Esophagus squamous epithelium (tissue), 5 donors: ENCODE measurements at regions not wholly inside any gene's neighbourhood (a gene's known extent, or its start where the extent isn't known, plus 50 kb on each side); places are given as distances from the start of the nearest gene placed in this dataset.

Experiments used
- DNase-seq: peaks from one replicate; lab custom pipeline; 2025; lab: John Stamatoyannopoulos, UW
- H3K27ac ChIP-seq, 4 donors: fragments of 200-600 bp; sonication (generic); one replicate each; pipeline ENCODE4 v1.5.1; 2016 to 2019; ENCODE audit warnings: mild to moderate bottlenecking in 1 of 4
- H3K27me3 ChIP-seq, 4 donors: fragments of 200-600 bp; sonication (generic); 1 replicate in 3 of 4; 2 replicates in 1 of 4; pipeline versions ENCODE4 v1.5.1 to v1.6.0; 2017 to 2021; ENCODE audit warnings: antibody characterized with exemption in 1 of 4
- H3K36me3 ChIP-seq, 3 donors: fragments of 200-600 bp; sonication (generic); one replicate each; pipeline ENCODE4 v1.5.1; 2016 to 2019
- H3K4me1 ChIP-seq, 3 donors: fragments of 200-600 bp; sonication (generic); one replicate each; pipeline ENCODE4 v1.5.1; 2017 to 2019
- H3K4me3 ChIP-seq, 4 donors: fragments of 200-600 bp; sonication (generic); 1 replicate in 3 of 4; 2 replicates in 1 of 4; pipeline ENCODE4 v1.5.1; 2016 to 2019; ENCODE audit warnings: mild to moderate bottlenecking in 2 of 4, moderate library complexity in 1 of 4
- H3K9me3 ChIP-seq, 3 donors: fragments of 200-600 bp; sonication (generic); one replicate each; pipeline ENCODE4 v1.5.1; 2016 to 2019
- CTCF ChIP-seq, 6 experiments: fragments of 450-650 bp in 4 of 6; fragments of 200-600 bp in 2 of 6; sonication (generic) in 2 of 6; IDR thresholded peaks; one replicate each; pipeline ENCODE4 v1.5.1; 2016 to 2019; ENCODE audit warnings: antibody characterized with exemption in 6 of 6, mild to moderate bottlenecking in 4 of 6, moderate library complexity in 4 of 6
- POLR2A ChIP-seq, 4 donors: fragments of 450-650 bp; IDR thresholded peaks; one replicate each; pipeline ENCODE4 v1.6.1; 2017; ENCODE audit warnings: antibody characterized with exemption in 4 of 4, mild to moderate bottlenecking in 4 of 4, moderate library complexity in 3 of 4
- WGBS, 2 donors: methylation state at CpG; one replicate each; pipeline ENCODE4 v1.1.5; 2018; 5-methylcytosine and 5-hydroxymethylcytosine counted together
- intact Hi-C: fragments of 100-400 bp; cut with DNase I; formaldehyde crosslinking; loops from one replicate; pipeline ENCODE4 v1.15.0; 2022
- donor health status: DM: yes; HTN: yes; CAD: no.

- 77 to 78% methylated on average over 4 of the region's 4 CpGs for WGBS, 2 donors
- H3K9me3 ChIP-seq: no peaks in the 10 kb centered on the region
- peaks cover 5 to 21% (median 15%) of the 10 kb centered on the region in 3 donors for H3K4me1 ChIP-seq
- no peak overlapping the region for H3K4me3 ChIP-seq
- no peak for DNase-seq
- TF ChIP-seq POLR2A (IDR thresholded peaks at IDR 0.05) (no peak), CTCF (IDR thresholded peaks at IDR 0.05) (no peak)
- intact Hi-C loops: no loop called here
- no peaks in the 10 kb centered on the region for H3K36me3 ChIP-seq
- no peaks in the 10 kb centered on the region for H3K27me3 ChIP-seq
- H3K27ac ChIP-seq: no peak overlapping the region
Measured at GRCh38 chr15:31239409-31239808, 87.2 kb upstream of the KLF13 start.

GRCh38 chr15:31241888-31242522, 84.6 kb upstream of the KLF13 start:
- TF ChIP-seq CTCF (IDR thresholded peaks at IDR 0.05) (no peak), POLR2A (IDR thresholded peaks at IDR 0.05) (no peak)
- no peaks in the 10 kb centered on the region for H3K36me3 ChIP-seq
- no peaks in the 10 kb centered on the region for H3K9me3 ChIP-seq
- no peak for DNase-seq
- intact Hi-C loops: no loop called here
- no peaks in the 10 kb centered on the region for H3K27me3 ChIP-seq
- no peak overlapping the region for H3K27ac ChIP-seq
- no peak overlapping the region for H3K4me3 ChIP-seq
- 66 to 68% methylated on average over 6 to 8 of the region's 8 CpGs for WGBS, 2 donors
- peaks cover under 1 to 2% (median 1%) of the 10 kb centered on the region in 3 donors for H3K4me1 ChIP-seq

- Histone ChIP-seq H3K36me3 (no peaks in the 10 kb centered on the region), H3K27ac (no peak overlapping the region), H3K4me1 (no peaks in the 10 kb centered on the region), H3K9me3 (no peaks in the 10 kb centered on the region), H3K4me3 (no peak overlapping the region), H3K27me3 (no peaks in the 10 kb centered on the region)
- no peak for TF ChIP-seq CTCF (IDR thresholded peaks at IDR 0.05)
- no peak for TF ChIP-seq POLR2A (IDR thresholded peaks at IDR 0.05)
- intact Hi-C loops: no loop called here
- DNase-seq: no peak
- WGBS, 2 donors: 42 to 51% methylated on average over 3 of the region's 3 CpGs
Measured at GRCh38 chr15:31243895-31244294, 82.7 kb upstream of the KLF13 start.

- no peaks in the 10 kb centered on the region for H3K9me3 ChIP-seq
- 88 to 94% methylated on average over 2 of the region's 4 CpGs for WGBS, 2 donors
- no peaks in the 10 kb centered on the region for H3K4me1 ChIP-seq
- no peak overlapping the region for H3K4me3 ChIP-seq
- intact Hi-C loops: no loop called here
- no peak overlapping the region for H3K27ac ChIP-seq
- DNase-seq: no peak
- TF ChIP-seq POLR2A (IDR thresholded peaks at IDR 0.05) (no peak), CTCF (IDR thresholded peaks at IDR 0.05) (no peak)
- no peaks in the 10 kb centered on the region for H3K27me3 ChIP-seq
- H3K36me3 ChIP-seq: no peaks in the 10 kb centered on the region
Measured at GRCh38 chr15:31245135-31245689, 81.4 kb upstream of the KLF13 start.

- intact Hi-C loops: no loop called here
- WGBS, 2 donors: 71 to 78% methylated on average over 2 to 3 of the region's 3 CpGs
- H3K4me1 ChIP-seq: no peaks in the 10 kb centered on the region
Measured at GRCh38 chr15:31245756-31246155, 80.9 kb upstream of the KLF13 start.

More at GRCh38 chr15:31245756-31246155, 80.9 kb upstream of the KLF13 start:
- H3K27me3 ChIP-seq: no peaks in the 10 kb centered on the region
- no peak overlapping the region for H3K4me3 ChIP-seq
- H3K27ac ChIP-seq: no peak overlapping the region
- no peaks in the 10 kb centered on the region for H3K9me3 ChIP-seq
- no peaks in the 10 kb centered on the region for H3K36me3 ChIP-seq
- TF ChIP-seq POLR2A (IDR thresholded peaks at IDR 0.05): no peak
- TF ChIP-seq CTCF (IDR thresholded peaks at IDR 0.05): no peak
- no peak for DNase-seq
